Tibial artery (tissue), 4 donors: ENCODE measurements at regions not wholly inside any gene's neighbourhood (a gene's known extent, or its start where the extent isn't known, plus 50 kb on each side); places are given as distances from the start of the nearest gene placed in this dataset.

Experiments
- DNase-seq, 2 donors: peaks; one replicate each; pipeline ENCODE4 v3.0.0-alpha.2; 2019
- H3K27ac ChIP-seq, 2 donors: fragments of 200-600 bp; sonication (generic) in 1 of 2; 1 replicate in 1 of 2; 2 replicates in 1 of 2; pipeline ENCODE4 v1.5.1; 2018 to 2019; ENCODE audit warnings: mild to moderate bottlenecking in 1 of 2
- H3K27me3 ChIP-seq, 2 donors: fragments of 200-600 bp; sonication (generic) in 1 of 2; one replicate each; pipeline versions ENCODE4 v1.5.1 to v1.6.0; 2016 to 2019
- H3K36me3 ChIP-seq, 3 donors: fragments of 200-600 bp; sonication (generic) in 2 of 3; one replicate each; pipeline ENCODE4 v1.5.1; 2016 to 2019; ENCODE audit warnings: mild to moderate bottlenecking in 2 of 3
- H3K4me1 ChIP-seq, 4 donors: fragments of 200-600 bp; sonication (generic) in 2 of 4; 1 replicate in 3 of 4; 2 replicates in 1 of 4; pipeline ENCODE4 v1.5.1; 2016 to 2019
- H3K4me3 ChIP-seq, 2 donors: fragments of 200-600 bp; sonication (generic) in 1 of 2; 1 replicate in 1 of 2; 2 replicates in 1 of 2; pipeline ENCODE4 v1.5.1; 2018 to 2019; ENCODE audit warnings: mild to moderate bottlenecking in 2 of 2
- H3K9me3 ChIP-seq, 3 donors: fragments of 200-600 bp; sonication (generic) in 1 of 3; one replicate each; pipeline ENCODE4 v1.5.1; 2016 to 2019
- CTCF ChIP-seq, 2 experiments: fragments of 200-600 bp in 1 of 2; fragments of 450-650 bp in 1 of 2; IDR thresholded peaks; one replicate each; pipeline ENCODE4 v1.5.1; 2017 to 2019; ENCODE audit warnings: antibody characterized with exemption in 2 of 2, mild to moderate bottlenecking in 1 of 2, moderate library complexity in 1 of 2
- intact Hi-C: fragments of 100-400 bp; cut with DNase I; formaldehyde crosslinking; loops from one replicate; pipeline ENCODE4 v1.15.0; 2023; ENCODE audit warnings: low total_unique reads

GRCh38 chr4:96946552-96946951, 1106.7 kb downstream of the PDHA2 start:
- no peak for TF ChIP-seq CTCF (IDR thresholded peaks at IDR 0.05)

GRCh38 chr4:96952610-96953009, 1112.7 kb downstream of the PDHA2 start:
- no peaks in the 10 kb centered on the region for H3K36me3 ChIP-seq
- H3K4me3 ChIP-seq = no peak overlapping the region
- intact Hi-C loops = no loop called here
- no peak overlapping the region for H3K27ac ChIP-seq
- DNase-seq = no peak
- no peaks in the 10 kb centered on the region for H3K9me3 ChIP-seq
- no peaks in the 10 kb centered on the region for H3K27me3 ChIP-seq
- TF ChIP-seq CTCF (IDR thresholded peaks at IDR 0.05) = no peak
- no peaks in the 10 kb centered on the region for H3K4me1 ChIP-seq

More at GRCh38 chr4:96946552-96946951, 1106.7 kb downstream of the PDHA2 start:
- no peaks in the 10 kb centered on the region for H3K9me3 ChIP-seq
- no peaks in the 10 kb centered on the region for H3K4me1 ChIP-seq
- DNase-seq = no peak
- no peaks in the 10 kb centered on the region for H3K27me3 ChIP-seq
- H3K27ac ChIP-seq = no peak overlapping the region
- intact Hi-C loops = no loop called here
- H3K36me3 ChIP-seq = no peaks in the 10 kb centered on the region
- no peak overlapping the region for H3K4me3 ChIP-seq

- intact Hi-C loops = no loop called here
- DNase-seq = no peak
- Histone ChIP-seq H3K27me3 (no peaks in the 10 kb centered on the region), H3K9me3 (no peaks in the 10 kb centered on the region), H3K27ac (no peak overlapping the region), H3K36me3 (no peaks in the 10 kb centered on the region), H3K4me1 (no peaks in the 10 kb centered on the region), H3K4me3 (no peak overlapping the region)
- TF ChIP-seq CTCF (IDR thresholded peaks at IDR 0.05) = no peak
Observed at GRCh38 chr4:96955226-96955625, 1115.3 kb downstream of the PDHA2 start.

GRCh38 chr4:96955691-96956090, 1115.8 kb downstream of the PDHA2 start:
- Histone ChIP-seq H3K27ac (no peak overlapping the region), H3K4me3 (no peak overlapping the region), H3K9me3 (no peaks in the 10 kb centered on the region), H3K27me3 (no peaks in the 10 kb centered on the region), H3K36me3 (no peaks in the 10 kb centered on the region), H3K4me1 (no peaks in the 10 kb centered on the region)
- DNase-seq = no peak
- no peak for TF ChIP-seq CTCF (IDR thresholded peaks at IDR 0.05)
- intact Hi-C loops = no loop called here

GRCh38 chr4:96969455-96969854, 1129.6 kb downstream of the PDHA2 start:
- no peaks in the 10 kb centered on the region for H3K4me1 ChIP-seq
- no peak for TF ChIP-seq CTCF (IDR thresholded peaks at IDR 0.05)
- no peak overlapping the region for H3K27ac ChIP-seq
- no peak for DNase-seq
- H3K9me3 ChIP-seq = no peaks in the 10 kb centered on the region
- intact Hi-C loops = no loop called here
- H3K27me3 ChIP-seq = no peaks in the 10 kb centered on the region
- H3K4me3 ChIP-seq = no peak overlapping the region
- H3K36me3 ChIP-seq = no peaks in the 10 kb centered on the region

- TF ChIP-seq CTCF (IDR thresholded peaks at IDR 0.05) = no peak
- intact Hi-C loops = no loop called here
- Histone ChIP-seq H3K27ac (no peak overlapping the region), H3K27me3 (no peaks in the 10 kb centered on the region), H3K9me3 (no peaks in the 10 kb centered on the region), H3K4me1 (no peaks in the 10 kb centered on the region), H3K36me3 (no peaks in the 10 kb centered on the region), H3K4me3 (no peak overlapping the region)
- DNase-seq = no peak
Observed at GRCh38 chr4:96972920-96973319, 1133.0 kb downstream of the PDHA2 start.
